OCI-LY7 (cell line): ENCODE measurements at regions not wholly inside any gene's neighbourhood (a gene's known extent, or its start where the extent isn't known, plus 50 kb on each side); places are given as distances from the start of the nearest gene placed in this dataset.

Experiments
- BruUV-seq: library from RNA; stranded (reverse); fragments of 400-500 nt; replicated peaks from 2 replicates; lab custom pipeline; 2021; lab: Mats Ljungman, UMichigan
- CTCF ChIA-PET: fragments of 300-600 bp; sonication (Branson Sonifier 250); formaldehyde crosslinking; loops from one replicate; lab custom pipeline; 2022; ENCODE audit warnings: antibody characterized with exemption; ENCODE audit not compliant: unreplicated experiment; lab: Charles Lee
- POLR2A ChIA-PET: fragments of 300-600 bp; sonication (Branson Sonifier 250); formaldehyde crosslinking; loops from one replicate; lab custom pipeline; 2022; ENCODE audit warnings: antibody characterized with exemption; lab: Charles Lee
- DNase-seq: peaks from one replicate; pipeline ENCODE4 v3.0.0-alpha.2; 2015; ENCODE audit warnings: low spot score
- H2AFZ ChIP-seq: fragments of 200-600 bp; sonication (generic), shearing (Covaris generic); 2 replicates; pipeline ENCODE4 v1.6.1; 2014; ENCODE audit warnings: mild to moderate bottlenecking, antibody characterized with exemption, low read length, moderate library complexity
- H3K27ac ChIP-seq: fragments of 200-600 bp; sonication (generic); 2 replicates; pipeline ENCODE4 v1.5.1; 2014; ENCODE audit warnings: mixed run types, low read depth, mild to moderate bottlenecking, moderate library complexity, low read length, inconsistent platforms; ENCODE audit not compliant: poor library complexity, severe bottlenecking
- H3K36me3 ChIP-seq: fragments of 200-600 bp; sonication (generic); 2 replicates; pipeline ENCODE4 v1.6.1; 2014; ENCODE audit warnings: mild to moderate bottlenecking, antibody characterized with exemption, low read length, moderate library complexity, mixed read lengths; ENCODE audit not compliant: insufficient read depth
- H3K4me1 ChIP-seq: fragments of 200-600 bp; sonication (generic); 2 replicates; pipeline ENCODE4 v1.5.1; 2014; ENCODE audit warnings: mild to moderate bottlenecking, low read length; ENCODE audit not compliant: insufficient read depth, poor library complexity, severe bottlenecking
- H3K4me2 ChIP-seq: fragments of 200-600 bp; sonication (generic); 2 replicates; pipeline ENCODE4 v1.6.1; 2014; ENCODE audit warnings: mild to moderate bottlenecking, low read length
- H3K4me3 ChIP-seq: fragments of 200-600 bp; sonication (generic); 2 replicates; pipeline ENCODE4 v1.5.1; 2014; ENCODE audit warnings: mild to moderate bottlenecking, low read depth, low read length; ENCODE audit not compliant: poor library complexity, severe bottlenecking
- H3K79me2 ChIP-seq: fragments of 200-600 bp; sonication (generic); 2 replicates; pipeline ENCODE4 v1.6.1; 2016; ENCODE audit warnings: low read depth, mild to moderate bottlenecking, low read length, moderate library complexity, mixed read lengths; ENCODE audit not compliant: insufficient read depth
- H3K9me2 ChIP-seq: fragments of 200-600 bp; sonication (generic); 2 replicates; pipeline ENCODE4 v1.6.1; 2016; ENCODE audit warnings: mild to moderate bottlenecking, low read length, mixed read lengths; ENCODE audit not compliant: insufficient read depth
- H3K9me3 ChIP-seq: fragments of 200-600 bp; sonication (generic); 2 replicates; pipeline ENCODE4 v1.6.1; 2014; ENCODE audit warnings: mild to moderate bottlenecking, mixed run types, low read length, mixed read lengths
- H4K20me1 ChIP-seq: fragments of 200-600 bp; sonication (generic); 2 replicates; pipeline ENCODE4 v1.6.1; 2014; ENCODE audit warnings: mild to moderate bottlenecking, antibody characterized with exemption, low read length, moderate library complexity, mixed read lengths; ENCODE audit not compliant: insufficient read depth
- CTCF ChIP-seq: fragments of 200-600 bp; sonication (generic); conservative IDR thresholded peaks from 2 replicates; pipeline ENCODE4 v1.5.1; 2014; ENCODE audit warnings: mild to moderate bottlenecking, antibody characterized with exemption, low read length, moderate library complexity, mixed read lengths
- EZH2phosphoT487 ChIP-seq: fragments of 200-600 bp; sonication (generic); IDR thresholded peaks from 2 replicates; pipeline ENCODE4 v1.6.1; 2018; ENCODE audit warnings: low read depth, borderline replicate concordance, mild to moderate bottlenecking, mixed run types, antibody characterized with exemption, low read length, moderate library complexity, mixed read lengths
- intact Hi-C: fragments of 100-400 bp; cut with micrococcal nuclease; formaldehyde crosslinking; loops from one replicate; pipeline ENCODE4 v1.10.0; 2022; ENCODE audit not compliant: unreplicated experiment

DNA sequence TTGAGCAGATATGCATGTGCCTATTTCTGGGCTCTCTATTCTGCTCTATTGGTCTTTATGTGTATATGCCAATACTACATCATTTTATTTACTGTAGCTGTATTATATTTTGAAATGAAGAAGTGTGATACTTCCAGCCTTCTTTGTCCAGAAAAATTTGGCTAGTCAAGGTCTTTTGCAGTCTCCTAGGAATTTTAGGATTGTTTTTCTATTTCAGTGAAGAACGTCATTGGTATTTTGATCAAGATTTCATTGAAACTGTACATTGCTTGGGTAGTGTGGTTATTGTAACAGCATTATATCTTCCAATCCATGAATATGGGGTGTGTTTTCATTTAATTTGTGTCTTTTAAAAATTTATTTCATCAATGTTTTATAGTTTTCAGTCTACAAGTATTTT lies 400.3 kb downstream of the AASDHPPT start:
- POLR2A ChIA-PET, result interaction anchor here (0.6 kb wide), 1 partner anchor 54 kb away, joined by 3 read pairs; no protein-coding TSS in a partner anchor
- CTCF ChIA-PET, result no interaction called here
- Histone ChIP-seq H3K36me3 (no peaks in the 10 kb centered on the region), H3K4me1 (no peaks in the 10 kb centered on the region), H4K20me1 (no peaks in the 10 kb centered on the region), H3K9me3 (no peaks in the 10 kb centered on the region), H3K79me2 (no peaks in the 10 kb centered on the region), H3K4me3 (no peak overlapping the region), H3K27ac (no peak overlapping the region), H2AFZ (no peak overlapping the region), H3K4me2 (no peak overlapping the region), H3K9me2 (no peaks in the 10 kb centered on the region)
- no peak for TF ChIP-seq EZH2phosphoT487
- no peak for TF ChIP-seq CTCF
- BruUV-seq, result no TSS peak
- DNase-seq, result no peak
- intact Hi-C loops, result no loop called here

DNA sequence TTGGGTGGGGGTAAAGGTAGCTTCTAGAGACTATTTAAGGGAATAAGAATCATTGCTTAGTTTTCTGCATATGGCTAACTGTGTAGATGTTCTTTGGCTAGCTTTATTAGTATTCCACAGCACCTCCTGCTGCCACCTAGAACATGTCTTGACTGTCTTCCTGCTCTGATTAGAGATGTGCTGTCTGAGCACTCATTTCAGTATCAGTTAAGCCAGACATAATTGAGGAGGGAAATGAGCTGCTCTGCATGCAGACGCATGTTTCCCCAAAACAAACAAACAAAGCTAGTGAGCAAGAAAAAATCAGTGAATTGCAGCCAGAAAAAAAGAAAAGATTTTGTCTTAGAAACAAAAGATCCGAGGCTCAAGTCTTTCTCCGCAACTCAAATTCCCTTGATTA lies 402.2 kb downstream of the AASDHPPT start:
- no TSS peak for BruUV-seq
- no peaks in the 10 kb centered on the region for H4K20me1 ChIP-seq
- ChIA-PET POLR2A (interaction anchor here (0.5 kb wide), 1 partner anchor 569 kb away, joined by 3 read pairs; no protein-coding TSS in a partner anchor), CTCF (no interaction called here)
- no peaks in the 10 kb centered on the region for H3K36me3 ChIP-seq
- TF ChIP-seq CTCF, result no peak
- TF ChIP-seq EZH2phosphoT487, result no peak
- H3K9me2 ChIP-seq, result no peaks in the 10 kb centered on the region
- H3K4me2 ChIP-seq, result no peak overlapping the region
- no peaks in the 10 kb centered on the region for H3K4me1 ChIP-seq
- no peak for DNase-seq
- H2AFZ ChIP-seq, result no peak overlapping the region
- intact Hi-C loops, result no loop called here
- no peaks in the 10 kb centered on the region for H3K79me2 ChIP-seq
- no peaks in the 10 kb centered on the region for H3K9me3 ChIP-seq
- H3K4me3 ChIP-seq, result no peak overlapping the region
- no peak overlapping the region for H3K27ac ChIP-seq

DNA sequence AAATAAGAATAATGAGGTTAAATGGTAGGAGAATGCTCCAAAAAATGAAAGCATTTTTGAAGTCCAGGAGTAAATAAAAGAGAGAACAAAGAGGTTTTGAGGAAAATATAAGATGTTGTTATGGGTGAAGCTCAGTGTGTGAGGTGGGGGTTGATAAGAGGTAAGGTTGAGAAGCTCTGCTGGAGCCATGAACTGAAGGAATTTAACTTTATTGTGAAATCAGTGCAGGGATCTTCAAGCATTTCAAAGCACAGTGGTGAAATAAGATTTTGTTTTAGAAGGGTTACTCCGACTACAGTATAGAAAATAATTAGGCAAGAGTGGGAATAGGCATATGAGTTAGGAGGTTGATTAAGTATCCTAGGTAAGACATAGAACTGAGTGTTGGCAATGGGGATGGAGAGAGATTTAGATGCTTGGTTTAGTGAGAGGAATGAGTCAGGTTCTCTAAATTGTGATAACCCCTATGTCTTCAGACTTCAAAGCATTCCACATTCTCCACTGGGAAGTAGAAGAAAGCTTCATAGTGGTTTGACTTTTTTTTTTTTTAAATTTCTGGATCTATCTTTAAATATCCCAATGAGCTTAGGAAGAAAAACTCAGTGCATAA lies 403.2 kb downstream of the AASDHPPT start:
- H3K4me2 ChIP-seq, result no peak overlapping the region
- TF ChIP-seq CTCF (no peak), EZH2phosphoT487 (no peak)
- no peak overlapping the region for H2AFZ ChIP-seq
- H3K36me3 ChIP-seq, result no peaks in the 10 kb centered on the region
- H3K27ac ChIP-seq, result no peak overlapping the region
- DNase-seq, result no peak
- intact Hi-C loops, result no loop called here
- no peaks in the 10 kb centered on the region for H3K79me2 ChIP-seq
- CTCF ChIA-PET, result no interaction called here
- H3K4me1 ChIP-seq, result no peaks in the 10 kb centered on the region
- no peaks in the 10 kb centered on the region for H4K20me1 ChIP-seq
- no peaks in the 10 kb centered on the region for H3K9me2 ChIP-seq
- POLR2A ChIA-PET, result interaction anchor here (0.5 to 1.3 kb wide), 3 partner anchors 10 to 432 kb away, joined by 3 read pairs; no protein-coding TSS in a partner anchor
- BruUV-seq, result no TSS peak
- no peaks in the 10 kb centered on the region for H3K9me3 ChIP-seq
- H3K4me3 ChIP-seq, result no peak overlapping the region
